PC-9 (cell line): ENCODE measurements at regions not wholly inside any gene's neighbourhood (a gene's known extent, or its start where the extent isn't known, plus 50 kb on each side); places are given as distances from the start of the nearest gene placed in this dataset.

Source experiments
- BruUV-seq: library from RNA; stranded (reverse); fragments of 400-500 nt; replicated peaks from 2 replicates; lab custom pipeline; 2021; lab: Mats Ljungman, UMichigan
- CTCF ChIA-PET: fragments of 300-600 bp; sonication (Branson Sonifier 250); formaldehyde crosslinking; loops from one replicate; lab custom pipeline; 2022; ENCODE audit warnings: antibody characterized with exemption; lab: Charles Lee
- POLR2A ChIA-PET: fragments of 300-600 bp; sonication (Branson Sonifier 250); formaldehyde crosslinking; loops from one replicate; lab custom pipeline; 2022; ENCODE audit warnings: antibody characterized with exemption; ENCODE audit not compliant: unreplicated experiment; lab: Charles Lee
- DNase-seq, 2 experiments: peaks; one replicate each; pipeline versions ENCODE4 v3.0.0 to v3.0.0-alpha.2; 2015 to 2022; ENCODE audit warnings: mixed read lengths in 1 of 2
- H2AFZ ChIP-seq: fragments of 200-600 bp; sonication (generic); 2 replicates; pipeline ENCODE4 v1.8.1; 2017; ENCODE audit warnings: antibody characterized with exemption
- H3F3A ChIP-seq: fragments of 200-600 bp; sonication (generic); 2 replicates; pipeline ENCODE4 v1.8.1; 2017; ENCODE audit warnings: antibody characterized with exemption, mild to moderate bottlenecking, low read depth; ENCODE audit not compliant: insufficient read depth
- H3K27ac ChIP-seq: fragments of 200-600 bp; sonication (generic); 2 replicates; pipeline ENCODE4 v1.6.1; 2016; ENCODE audit warnings: mixed run types
- H3K27me3 ChIP-seq: fragments of 200-600 bp; sonication (generic); 2 replicates; pipeline ENCODE4 v1.6.1; 2016; ENCODE audit warnings: low read depth, mixed run types; ENCODE audit not compliant: insufficient read depth
- H3K36me3 ChIP-seq: fragments of 200-600 bp; sonication (generic); 2 replicates; pipeline ENCODE4 v1.6.1; 2016; ENCODE audit warnings: low read depth, mixed run types
- H3K4me1 ChIP-seq: fragments of 200-600 bp; sonication (generic); replicated peaks from 2 replicates; pipeline ENCODE4 v1.6.1; 2016; ENCODE audit warnings: mixed run types; ENCODE audit not compliant: insufficient read depth
- H3K4me2 ChIP-seq: fragments of 200-600 bp; sonication (generic); 2 replicates; pipeline ENCODE4 v1.6.1; 2017; ENCODE audit warnings: mixed run types
- H3K4me3 ChIP-seq: fragments of 200-600 bp; sonication (generic); 2 replicates; pipeline ENCODE4 v1.6.1; 2016; ENCODE audit warnings: mixed run types
- H3K79me2 ChIP-seq: fragments of 200-600 bp; sonication (generic); 2 replicates; pipeline ENCODE4 v1.6.1; 2017; ENCODE audit warnings: low read depth, mixed run types
- H3K9me2 ChIP-seq: fragments of 200-600 bp; sonication (generic); 2 replicates; pipeline ENCODE4 v1.8.1; 2017; ENCODE audit warnings: mild to moderate bottlenecking; ENCODE audit not compliant: insufficient read depth
- H3K9me3 ChIP-seq: fragments of 200-600 bp; sonication (generic); 2 replicates; pipeline ENCODE4 v1.8.1; 2016; ENCODE audit warnings: low read depth; ENCODE audit not compliant: insufficient read depth
- H4K20me1 ChIP-seq: fragments of 200-600 bp; sonication (generic); 2 replicates; pipeline ENCODE4 v1.8.1; 2017; ENCODE audit not compliant: insufficient read depth
- EZH2 ChIP-seq: fragments of 200-600 bp; sonication (generic); IDR thresholded peaks from 2 replicates; pipeline ENCODE4 v1.8.0; 2017; ENCODE audit warnings: antibody characterized with exemption, low read depth
- intact Hi-C: fragments of 100-400 bp; cut with micrococcal nuclease; formaldehyde crosslinking; loops from one replicate; pipeline ENCODE4 v1.10.0; 2022; ENCODE audit not compliant: unreplicated experiment
- TF ChIP-seq, protein P1 (sequence below): fragments of 200-600 bp; sonication (generic); conservative IDR thresholded peaks from 2 replicates; pipeline ENCODE4 v1.6.1; 2017; ENCODE audit warnings: mixed run types, antibody characterized with exemption, mild to moderate bottlenecking, moderate library complexity

DNA sequence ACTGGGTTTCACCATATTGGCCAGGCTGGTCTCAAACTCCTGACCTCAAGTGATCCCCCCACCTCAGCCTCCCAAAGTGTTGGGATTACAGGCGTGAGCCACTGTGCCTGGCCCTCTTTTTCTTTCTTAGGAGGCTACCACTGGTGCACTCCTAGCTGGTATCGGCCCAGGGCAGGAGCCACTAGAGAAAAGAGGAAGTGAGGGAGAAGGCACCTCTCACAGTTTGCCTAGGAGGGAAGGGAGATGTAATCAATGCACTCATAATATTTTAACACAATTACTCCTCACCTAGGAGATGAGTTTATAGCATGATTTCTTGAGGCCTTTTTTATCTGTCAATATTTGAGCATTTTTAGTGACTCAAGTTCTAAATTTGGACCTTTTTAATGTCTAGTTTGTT, 189.0 kb upstream of the SOX4 start:
- POLR2A ChIA-PET = no interaction called here
- Histone ChIP-seq H3K27me3 (no peaks in the 10 kb centered on the region), H2AFZ (no peak overlapping the region), H3K27ac (no peak overlapping the region), H3K4me1 (no peaks in the 10 kb centered on the region), H3K9me3 (no peaks in the 10 kb centered on the region), H3F3A (no peaks in the 10 kb centered on the region), H3K79me2 (no peaks in the 10 kb centered on the region), H3K9me2 (peaks cover 5% of the 10 kb centered on the region; the same call in 1 of the 2 replicates), H3K4me2 (no peak overlapping the region), H3K36me3 (no peaks in the 10 kb centered on the region), H4K20me1 (no peaks in the 10 kb centered on the region), H3K4me3 (no peak overlapping the region)
- DNase-seq = no peak
- CTCF ChIA-PET = no interaction called here
- TF ChIP-seq, protein P1, sequence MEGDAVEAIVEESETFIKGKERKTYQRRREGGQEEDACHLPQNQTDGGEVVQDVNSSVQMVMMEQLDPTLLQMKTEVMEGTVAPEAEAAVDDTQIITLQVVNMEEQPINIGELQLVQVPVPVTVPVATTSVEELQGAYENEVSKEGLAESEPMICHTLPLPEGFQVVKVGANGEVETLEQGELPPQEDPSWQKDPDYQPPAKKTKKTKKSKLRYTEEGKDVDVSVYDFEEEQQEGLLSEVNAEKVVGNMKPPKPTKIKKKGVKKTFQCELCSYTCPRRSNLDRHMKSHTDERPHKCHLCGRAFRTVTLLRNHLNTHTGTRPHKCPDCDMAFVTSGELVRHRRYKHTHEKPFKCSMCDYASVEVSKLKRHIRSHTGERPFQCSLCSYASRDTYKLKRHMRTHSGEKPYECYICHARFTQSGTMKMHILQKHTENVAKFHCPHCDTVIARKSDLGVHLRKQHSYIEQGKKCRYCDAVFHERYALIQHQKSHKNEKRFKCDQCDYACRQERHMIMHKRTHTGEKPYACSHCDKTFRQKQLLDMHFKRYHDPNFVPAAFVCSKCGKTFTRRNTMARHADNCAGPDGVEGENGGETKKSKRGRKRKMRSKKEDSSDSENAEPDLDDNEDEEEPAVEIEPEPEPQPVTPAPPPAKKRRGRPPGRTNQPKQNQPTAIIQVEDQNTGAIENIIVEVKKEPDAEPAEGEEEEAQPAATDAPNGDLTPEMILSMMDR = no peak
- TF ChIP-seq EZH2 = no peak
- BruUV-seq = no TSS peak
- intact Hi-C loops = no loop called here

DNA sequence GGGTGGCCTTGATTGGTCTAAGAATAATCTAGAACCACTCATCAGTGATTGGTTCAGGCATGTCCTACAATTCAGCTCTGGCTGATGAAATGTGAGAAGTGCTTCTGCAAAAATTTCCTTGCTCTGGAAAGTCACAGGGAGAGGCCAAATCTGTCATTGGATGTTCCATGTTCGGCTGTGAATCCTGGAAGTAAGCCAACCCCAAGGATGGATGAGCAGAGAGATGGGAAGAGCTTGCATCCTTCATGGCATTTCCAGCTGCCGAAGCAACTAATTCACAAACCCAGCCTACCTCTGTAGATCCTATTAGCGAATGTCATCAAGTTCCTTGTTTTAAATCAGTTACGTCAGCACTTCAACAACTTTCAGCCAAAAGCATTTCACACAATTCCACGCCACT, 187.2 kb upstream of the SOX4 start:
- no TSS peak for BruUV-seq
- intact Hi-C loops = no loop called here
- DNase-seq = no peak
- Histone ChIP-seq H3K36me3 (no peaks in the 10 kb centered on the region), H2AFZ (no peak overlapping the region; the same call in 1 of the 2 replicates), H3K4me1 (no peaks in the 10 kb centered on the region), H3K4me2 (no peak overlapping the region), H3F3A (no peaks in the 10 kb centered on the region), H3K4me3 (no peak overlapping the region), H3K9me3 (no peaks in the 10 kb centered on the region), H3K27ac (no peak overlapping the region), H3K79me2 (no peaks in the 10 kb centered on the region), H3K27me3 (no peaks in the 10 kb centered on the region), H4K20me1 (no peaks in the 10 kb centered on the region), H3K9me2 (peaks cover 4% of the 10 kb centered on the region; the same call in 1 of the 2 replicates)
- POLR2A ChIA-PET = no interaction called here
- CTCF ChIA-PET = no interaction called here
- TF ChIP-seq EZH2 = no peak
- TF ChIP-seq, protein P1 = no peak

DNA sequence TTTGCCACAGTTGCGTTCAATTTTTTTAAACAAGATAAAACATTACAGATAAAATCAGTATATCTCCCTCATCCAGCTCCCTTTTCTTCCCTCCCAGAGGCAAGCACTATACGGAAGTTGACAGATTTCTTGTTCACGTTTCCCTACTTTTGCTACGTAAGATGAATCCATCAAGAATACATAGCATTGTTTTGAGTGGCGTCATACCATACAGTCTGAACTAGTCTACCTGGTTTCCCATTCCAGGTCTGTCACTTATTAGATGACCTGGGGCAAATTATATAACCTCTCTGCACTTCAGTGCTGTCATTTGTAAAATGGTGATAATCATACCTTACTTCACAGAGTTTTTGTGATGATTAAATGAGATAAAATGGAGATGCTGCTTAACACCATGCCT, 184.3 kb upstream of the SOX4 start:
- CTCF ChIA-PET = no interaction called here
- Histone ChIP-seq H2AFZ (no peak overlapping the region), H3K4me1 (no peaks in the 10 kb centered on the region), H3F3A (no peaks in the 10 kb centered on the region), H3K79me2 (no peaks in the 10 kb centered on the region), H3K4me3 (no peak overlapping the region), H3K36me3 (no peaks in the 10 kb centered on the region), H4K20me1 (no peaks in the 10 kb centered on the region), H3K27ac (no peak overlapping the region), H3K27me3 (no peaks in the 10 kb centered on the region), H3K9me3 (no peaks in the 10 kb centered on the region), H3K4me2 (no peak overlapping the region), H3K9me2 (no peaks in the 10 kb centered on the region)
- no peak for DNase-seq
- intact Hi-C loops = no loop called here
- POLR2A ChIA-PET = interaction anchor here (0.6 kb wide), 1 partner anchor 67 kb away, joined by 4 read pairs; no protein-coding TSS in a partner anchor
- TF ChIP-seq EZH2 = no peak
- TF ChIP-seq, protein P1 = no peak
- no TSS peak for BruUV-seq
